Glomerular endothelial cell (primary cell): ENCODE measurements at regions not wholly inside any gene's neighbourhood (a gene's known extent, or its start where the extent isn't known, plus 50 kb on each side); places are given as distances from the start of the nearest gene placed in this dataset.

Experiments used
- DNase-seq: peaks from one replicate; pipeline ENCODE4 v3.0.0-alpha.2; 2011; ENCODE audit warnings: low read depth, low spot score; ENCODE audit errors: extremely low read depth

DNA sequence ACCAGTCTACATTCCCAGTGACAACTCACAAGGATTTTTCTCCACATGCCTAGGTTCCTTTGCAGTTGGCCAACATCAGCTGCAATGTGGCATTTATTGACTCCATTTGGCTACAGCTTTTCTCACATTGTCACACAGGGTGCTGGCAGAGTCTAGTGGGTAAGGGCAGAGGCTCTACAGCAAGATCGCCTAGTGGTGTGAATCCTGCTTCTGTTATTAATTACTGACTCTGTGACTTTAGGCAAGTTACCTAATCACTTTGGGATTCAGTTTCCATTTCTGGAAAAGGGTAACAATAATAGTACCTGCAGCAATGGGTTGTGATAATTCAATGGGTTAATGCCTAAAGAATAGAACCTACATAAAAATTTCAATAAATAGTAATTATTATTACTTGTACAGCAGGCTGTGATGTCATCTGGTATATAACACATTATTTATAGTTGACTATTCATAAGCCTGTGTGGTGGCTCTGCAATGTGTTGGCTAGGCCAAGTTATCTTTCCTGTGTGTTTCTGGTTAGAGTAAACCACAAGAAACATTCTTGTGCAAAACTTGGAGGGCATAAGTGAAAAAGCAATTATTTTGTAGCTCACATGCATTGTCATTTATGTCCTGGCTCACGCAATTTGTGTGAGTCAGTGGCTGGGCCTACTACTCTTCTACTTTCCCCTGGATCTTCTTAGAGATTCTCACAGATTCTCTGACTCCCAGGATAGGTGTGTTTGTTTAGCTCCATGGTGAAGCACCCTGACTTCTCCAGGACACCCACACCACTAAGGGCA lies 59.5 kb downstream of the PTGS2 start:
- no peak for DNase-seq

DNA sequence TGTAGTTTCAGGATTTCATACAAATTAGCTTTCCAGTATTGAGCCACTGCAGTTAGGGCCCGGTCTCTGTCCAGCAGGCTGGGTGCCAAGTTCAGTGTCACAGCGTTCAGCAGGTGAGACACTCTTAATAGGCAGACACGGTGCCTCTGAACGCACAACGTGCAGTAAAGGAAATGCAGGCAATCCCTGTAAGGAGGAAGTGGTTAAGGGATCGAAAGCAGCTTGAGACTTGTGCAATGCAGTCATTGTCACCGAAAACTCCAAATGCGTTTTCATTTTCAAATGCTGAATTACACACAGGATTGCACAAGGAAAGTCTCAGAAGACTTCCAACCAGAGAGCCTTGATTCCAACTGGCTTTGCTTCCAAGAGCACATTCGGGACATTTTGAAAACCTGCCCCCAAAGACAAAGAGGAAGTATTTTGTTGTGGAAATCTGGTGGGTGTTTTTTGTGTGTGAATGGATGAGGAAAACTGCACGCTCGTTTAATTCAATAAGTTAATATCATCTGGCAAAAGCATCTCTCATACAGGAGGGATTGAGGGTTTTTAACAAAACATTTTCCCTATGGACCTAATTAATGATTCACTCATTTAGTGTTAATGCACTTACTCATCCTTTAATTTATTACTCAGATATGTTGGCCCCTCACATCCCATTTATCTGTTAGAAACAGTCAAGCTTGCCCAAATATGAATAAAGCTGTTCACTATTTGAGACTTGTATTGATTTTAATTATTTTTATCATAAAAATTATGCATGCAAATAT lies 61.6 kb downstream of the PTGS2 start:
- no peak for DNase-seq

DNA sequence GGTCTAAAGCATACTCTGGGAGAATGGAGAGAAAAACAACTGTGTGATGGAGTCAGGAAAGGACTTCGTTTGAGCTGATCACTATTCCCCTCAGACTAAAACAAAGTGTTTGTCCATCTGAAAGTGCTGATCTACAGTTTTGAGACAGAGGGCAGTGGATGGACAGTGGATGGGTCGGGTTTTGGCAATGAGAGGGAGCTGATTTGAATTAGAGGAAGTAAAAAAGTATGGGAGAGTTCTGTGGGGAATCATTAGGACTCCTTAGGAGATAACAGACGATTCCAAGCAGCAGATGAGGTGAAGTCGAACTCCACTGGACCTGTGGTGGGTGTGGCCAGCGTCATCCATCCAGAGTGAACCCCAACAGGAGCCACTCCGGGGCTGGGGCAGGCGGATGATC lies 62.3 kb downstream of the PTGS2 start:
- DNase-seq: no peak

DNA sequence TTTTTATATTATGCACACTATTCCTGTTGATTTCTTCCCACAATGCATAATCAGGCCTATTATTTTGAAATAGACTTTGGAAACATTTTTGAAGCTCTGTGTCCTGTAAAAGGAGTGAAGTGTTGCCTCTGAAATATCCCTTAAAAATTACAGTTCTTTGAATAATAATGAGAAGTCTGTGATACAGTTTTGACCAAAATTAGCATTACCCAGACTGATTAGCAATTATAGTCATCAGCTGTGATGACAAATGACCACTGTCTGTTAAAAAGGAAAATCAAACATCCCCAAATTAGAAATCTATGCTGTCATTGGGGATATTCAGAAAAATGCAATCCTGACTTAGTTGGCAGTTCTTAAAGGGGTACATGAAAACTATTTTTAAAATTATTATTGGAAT lies 63.7 kb downstream of the PTGS2 start:
- DNase-seq: no peak

DNA sequence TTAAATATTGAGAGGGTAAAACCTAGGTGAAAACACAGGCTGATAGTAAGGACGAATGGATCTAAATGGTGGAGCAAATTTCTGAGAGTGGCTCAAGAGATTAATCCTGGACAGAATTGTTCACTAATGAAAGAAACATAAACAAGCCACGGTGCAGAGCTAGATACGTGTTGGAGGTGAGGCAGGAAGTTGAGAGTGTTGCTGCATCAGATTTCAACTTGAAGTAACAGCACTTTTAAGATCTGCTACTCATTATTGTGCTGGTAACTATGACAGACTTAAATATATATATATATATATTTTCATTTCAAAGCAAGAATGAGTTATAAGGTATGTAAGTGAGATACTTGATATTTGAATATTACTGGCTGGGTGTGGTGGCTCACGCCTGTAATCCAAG lies 64.9 kb downstream of the PTGS2 start:
- no peak for DNase-seq

DNA sequence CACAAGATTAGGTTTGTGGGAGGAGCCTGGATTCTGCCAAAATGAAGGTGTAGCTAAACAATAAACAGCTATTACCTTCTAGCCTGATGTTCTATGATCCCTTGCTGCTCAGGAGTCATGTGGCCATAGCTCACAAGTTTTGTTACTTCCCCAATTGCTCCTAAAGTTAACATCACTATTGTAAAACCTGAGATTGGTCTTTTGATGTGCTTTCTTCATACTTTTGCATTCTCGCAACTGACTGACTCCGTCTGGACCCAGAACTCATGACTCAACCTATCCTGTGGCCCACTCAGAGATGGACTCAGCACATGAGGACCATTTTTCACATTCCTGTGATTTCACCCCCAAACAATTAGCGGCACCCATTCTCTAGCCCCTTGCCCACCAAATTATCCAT lies 69.1 kb downstream of the PTGS2 start:
- no peak for DNase-seq

DNA sequence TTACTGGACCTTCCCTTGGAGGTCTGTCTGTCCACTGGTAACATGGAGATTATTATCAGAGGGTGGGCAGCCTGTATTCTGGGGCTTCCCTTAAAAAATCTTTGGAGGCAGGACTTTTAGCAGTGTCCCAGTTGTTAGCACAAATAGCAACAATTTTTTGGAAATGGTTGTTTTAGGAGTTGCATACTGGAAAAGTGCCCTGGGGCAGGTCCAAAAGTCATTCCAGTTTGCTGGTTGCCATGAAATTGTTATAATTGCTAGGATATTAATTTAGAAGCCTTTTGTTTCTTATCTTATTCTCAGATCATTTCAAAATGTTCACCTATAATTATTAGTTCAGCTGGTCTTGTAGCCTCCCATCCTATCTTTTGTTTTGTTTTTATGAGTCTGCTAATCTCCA lies 71.0 kb downstream of the PTGS2 start:
- DNase-seq: no peak

DNA sequence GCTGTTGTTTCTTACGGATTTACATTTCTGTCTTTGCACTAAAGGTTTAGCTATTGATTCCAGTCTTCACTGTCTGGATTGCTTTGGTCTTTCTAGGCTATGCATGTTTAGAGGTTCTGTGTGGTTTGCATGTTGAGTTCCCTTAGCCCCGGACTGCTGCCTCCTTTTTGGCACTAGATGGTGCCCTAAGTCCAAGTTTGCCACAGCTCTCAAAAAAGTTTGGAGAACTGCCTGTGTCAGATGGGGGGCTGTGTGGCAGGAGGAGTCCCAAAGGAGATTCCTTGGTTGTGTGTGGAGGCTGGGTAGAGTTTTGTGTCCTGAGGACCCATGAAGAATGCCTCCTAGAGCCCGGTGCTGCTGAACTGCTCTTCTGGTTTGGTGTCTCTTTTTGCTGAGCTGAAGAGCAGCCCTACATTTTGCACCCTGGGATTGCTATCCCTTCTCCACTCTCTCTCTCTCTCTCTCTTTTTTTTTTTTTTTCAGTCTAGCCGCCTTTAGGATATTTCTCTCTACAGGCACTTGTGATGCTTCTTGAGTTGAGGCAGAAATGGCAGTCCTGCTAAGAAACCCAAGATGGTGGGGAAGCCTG lies 74.4 kb downstream of the PTGS2 start:
- DNase-seq: no peak

DNA sequence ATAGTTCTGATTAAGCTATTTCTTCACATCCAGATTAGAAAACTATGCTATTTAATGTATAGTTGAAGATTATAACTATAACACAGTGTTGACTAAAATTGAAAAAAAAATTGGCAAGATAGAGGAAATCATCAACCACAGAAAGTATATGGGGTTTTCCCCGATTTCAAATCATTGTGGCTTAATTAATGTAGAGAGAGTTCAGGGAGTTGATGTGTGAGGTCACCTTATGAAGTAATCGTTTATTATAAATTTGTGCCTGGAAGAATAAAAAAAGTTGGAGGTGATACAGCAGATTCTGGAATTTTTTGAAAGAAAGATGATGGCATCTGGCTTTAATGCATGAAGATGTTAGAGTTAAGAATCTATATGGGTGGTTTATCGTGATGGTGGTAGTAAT lies 84.3 kb downstream of the PTGS2 start:
- DNase-seq: no peak

DNA sequence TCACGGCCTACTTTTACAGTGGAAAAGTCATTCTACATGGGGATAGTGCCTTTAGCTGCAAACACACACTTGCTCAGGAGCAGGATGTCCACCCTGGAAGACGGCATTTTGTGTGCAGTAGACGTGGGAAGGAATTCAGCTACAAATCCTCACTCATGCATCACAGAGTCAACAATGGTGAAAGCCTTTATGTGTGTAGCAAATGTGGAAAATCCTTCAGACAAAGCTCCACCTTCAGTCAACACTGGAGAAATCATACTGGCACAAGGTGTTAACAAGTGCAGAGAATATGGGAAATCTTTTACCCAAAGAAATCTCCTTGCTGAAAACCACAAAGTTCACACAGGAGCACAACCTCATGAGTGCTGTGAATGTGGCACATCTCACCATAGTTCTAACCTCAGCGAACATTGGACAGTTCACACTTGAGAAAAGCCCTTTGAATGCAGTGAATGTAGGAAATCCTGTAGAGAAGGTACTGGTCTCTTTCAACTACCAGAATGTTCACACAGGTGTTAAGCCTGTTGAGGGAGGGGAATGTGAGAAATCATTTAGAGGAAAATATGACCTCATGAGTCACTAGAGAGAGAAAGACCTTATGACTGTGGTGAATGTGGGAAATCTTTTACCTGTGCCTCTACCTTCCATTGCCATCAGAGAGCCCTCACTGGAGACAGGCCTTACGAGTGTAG lies 101.8 kb downstream of the PTGS2 start:
- DNase-seq: no peak

DNA sequence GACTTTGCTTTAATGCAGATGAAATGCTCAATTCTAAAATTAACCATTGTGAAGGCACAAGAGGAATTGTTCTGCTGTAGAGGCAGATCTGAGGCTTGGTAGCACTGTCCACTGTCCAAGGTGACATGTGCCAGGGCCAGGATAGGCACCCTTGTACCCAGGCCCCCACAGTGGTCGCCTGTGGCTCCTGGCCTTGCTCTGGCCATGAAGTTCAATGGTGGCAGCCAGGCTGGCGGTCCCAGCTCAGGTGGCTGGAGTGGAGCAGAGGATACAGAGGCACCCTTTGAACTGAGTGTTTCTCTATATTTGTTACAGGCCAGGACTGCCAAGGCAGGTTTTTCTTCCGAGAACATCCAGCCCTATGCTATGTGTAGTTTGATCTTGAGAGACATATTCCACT lies 102.6 kb downstream of the PTGS2 start:
- DNase-seq: no peak

DNA sequence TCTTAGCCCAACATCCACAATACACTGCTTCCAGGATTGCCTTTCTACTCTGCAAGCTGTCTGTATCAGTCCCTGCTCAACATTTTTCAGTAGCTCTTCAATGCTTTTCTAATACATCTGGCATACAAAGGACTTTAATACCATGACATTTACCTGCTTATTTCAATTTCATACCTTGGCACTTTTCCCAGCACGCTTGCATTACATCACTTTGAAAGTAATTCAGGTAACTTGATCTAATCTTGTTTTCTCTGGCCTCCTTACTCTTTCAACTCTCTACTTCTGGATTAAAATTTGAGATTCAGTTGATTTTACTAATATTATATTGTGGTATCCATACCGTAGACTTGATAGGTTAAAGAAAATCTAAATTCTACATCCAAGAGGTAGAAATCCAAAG lies 103.0 kb downstream of the PTGS2 start:
- no peak for DNase-seq

DNA sequence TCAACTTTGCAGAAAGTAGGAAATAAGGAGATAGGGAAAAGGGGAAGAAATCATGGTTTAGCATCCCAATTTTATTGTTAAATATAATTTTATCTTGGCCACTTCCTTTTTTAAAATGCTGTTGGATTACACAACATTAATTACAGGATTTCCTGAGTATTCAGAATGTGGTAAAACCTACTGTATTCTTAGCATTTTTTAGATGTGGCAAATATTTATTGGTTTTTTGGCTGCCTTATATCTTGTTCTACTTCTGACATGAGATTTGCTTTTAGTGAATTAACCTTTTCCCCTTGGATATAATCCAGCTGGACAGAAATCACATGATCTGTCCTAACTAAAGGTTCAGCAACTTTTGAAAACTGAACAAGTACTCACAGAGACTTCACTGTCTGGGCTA lies 104.9 kb downstream of the PTGS2 start:
- peak; percentile 25 for DNase-seq

DNA sequence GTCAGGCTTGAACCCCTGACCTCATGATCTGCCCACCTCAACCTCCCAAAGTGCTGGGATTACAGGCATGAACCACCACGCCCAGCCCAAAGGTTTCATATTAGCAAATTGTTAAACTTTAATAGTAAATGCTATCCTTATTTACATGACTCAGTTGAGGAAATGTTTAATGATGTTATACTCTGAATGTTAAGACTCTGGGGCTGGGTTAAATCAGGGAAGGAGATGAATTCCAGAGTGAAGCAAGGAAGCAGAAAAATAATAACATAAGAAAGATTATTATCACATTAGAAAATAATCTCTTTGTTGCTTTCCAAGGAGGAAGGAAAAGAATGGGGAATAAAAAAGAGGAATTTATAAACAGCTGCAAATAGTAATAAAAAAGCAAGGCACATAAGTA lies 105.3 kb downstream of the PTGS2 start:
- DNase-seq: no peak

DNA sequence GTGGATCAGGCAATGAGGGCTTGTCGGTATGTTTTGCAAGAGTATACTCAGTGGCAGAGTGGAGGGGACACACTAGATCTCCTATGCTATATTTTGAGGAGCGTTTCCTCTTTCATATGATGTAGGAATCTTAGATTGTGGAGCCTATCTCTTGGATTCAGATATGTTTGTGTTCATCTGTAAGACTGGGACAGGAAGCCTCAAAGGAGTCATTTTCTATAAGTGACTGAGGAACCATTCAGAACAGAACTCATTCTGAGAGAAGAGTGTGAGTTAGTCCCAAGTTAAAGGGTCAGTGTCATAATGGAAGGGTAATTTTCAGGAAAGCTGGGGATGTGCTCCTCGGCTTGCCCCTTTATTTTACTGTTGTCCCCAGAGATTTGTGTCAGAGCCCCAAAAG lies 107.7 kb downstream of the PTGS2 start:
- no peak for DNase-seq

DNA sequence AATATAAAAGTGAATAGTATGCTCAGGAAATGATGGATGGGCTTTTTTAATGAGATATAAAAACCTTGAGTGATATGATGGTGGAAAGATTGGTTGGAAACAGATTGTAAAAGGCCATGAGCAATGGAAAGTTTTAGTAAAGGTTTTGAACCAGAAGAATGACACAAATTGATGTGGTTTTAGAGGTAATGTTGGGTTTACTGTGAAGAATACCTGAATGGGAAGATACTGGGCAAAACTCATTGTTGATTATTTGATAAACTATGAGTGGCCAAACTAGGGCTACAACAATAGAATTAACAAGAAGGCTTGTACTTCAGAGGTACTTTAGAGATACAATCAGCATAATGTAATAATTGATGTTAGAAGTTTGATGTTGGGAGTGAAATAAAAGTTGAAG lies 108.5 kb downstream of the PTGS2 start:
- DNase-seq: no peak

DNA sequence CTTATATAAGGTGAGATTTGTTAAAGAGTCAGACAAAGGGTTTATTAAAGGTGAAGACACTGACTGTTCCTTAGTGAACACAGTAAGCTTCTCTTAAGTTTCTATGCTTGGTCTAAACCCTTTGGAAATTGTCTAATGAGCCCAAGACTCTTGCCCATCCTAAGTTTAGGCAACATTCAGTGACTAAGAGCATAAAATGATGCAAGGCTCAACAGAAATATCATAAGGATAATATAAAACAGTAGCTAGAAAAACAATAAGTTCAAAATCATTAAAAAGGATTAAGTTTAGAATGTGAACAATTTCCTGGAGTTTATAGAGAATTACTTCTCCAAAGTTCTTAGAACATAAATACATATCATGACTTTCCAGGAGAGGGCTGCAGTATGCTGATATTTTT lies 108.9 kb upstream of the PDC start:
- DNase-seq: no peak

DNA sequence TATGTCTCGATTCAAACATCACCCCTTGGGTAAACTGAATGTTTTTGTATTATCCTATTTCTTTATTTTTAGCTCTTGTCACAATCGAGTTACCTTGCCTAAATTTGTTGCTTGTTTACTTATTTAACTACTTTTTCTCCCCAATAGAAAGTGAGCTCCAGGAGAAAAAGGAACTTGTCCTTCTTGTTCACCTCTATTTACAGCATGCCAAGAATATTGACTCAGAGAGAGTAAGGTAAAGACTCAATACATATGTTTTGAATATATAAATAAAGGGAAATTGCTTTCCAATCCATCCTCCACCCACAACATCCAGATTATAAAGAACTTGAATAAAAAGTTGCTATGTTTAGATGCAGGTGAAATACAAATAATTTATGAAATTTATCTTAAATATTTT lies 107.3 kb upstream of the PDC start:
- no peak for DNase-seq

DNA sequence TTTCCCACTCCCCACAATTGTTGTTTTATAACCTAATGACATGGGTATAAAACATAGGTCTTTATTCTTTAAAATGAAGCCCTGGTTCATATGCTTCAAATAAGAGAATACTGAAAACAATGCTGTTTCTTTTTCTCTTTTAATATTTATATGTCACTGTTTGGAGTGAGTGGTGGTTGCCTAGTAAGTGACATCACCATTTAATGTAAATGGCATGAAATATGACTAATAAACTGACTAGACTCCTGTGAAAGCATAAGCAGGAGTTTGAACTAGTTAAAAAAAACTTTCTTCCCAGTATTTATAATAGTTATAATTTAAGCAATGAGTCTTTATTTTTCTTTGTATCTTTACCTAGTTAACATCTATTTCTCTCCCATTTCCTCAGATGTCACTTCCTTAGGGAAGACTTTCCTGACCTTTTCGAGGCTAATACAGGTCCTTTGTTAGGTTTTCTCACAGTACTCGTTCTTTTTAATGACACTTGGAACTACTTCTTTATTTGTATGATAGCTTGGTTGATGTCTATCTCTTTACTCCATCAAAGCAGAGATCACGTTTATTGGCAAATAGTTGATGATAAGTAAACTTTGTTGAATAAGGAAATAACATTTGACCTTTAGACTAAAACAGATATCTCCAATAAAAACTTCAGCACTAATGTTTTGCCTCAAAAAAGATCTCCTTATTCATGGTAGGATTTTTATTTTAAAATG lies 105.4 kb upstream of the PDC start:
- DNase-seq: no peak

DNA sequence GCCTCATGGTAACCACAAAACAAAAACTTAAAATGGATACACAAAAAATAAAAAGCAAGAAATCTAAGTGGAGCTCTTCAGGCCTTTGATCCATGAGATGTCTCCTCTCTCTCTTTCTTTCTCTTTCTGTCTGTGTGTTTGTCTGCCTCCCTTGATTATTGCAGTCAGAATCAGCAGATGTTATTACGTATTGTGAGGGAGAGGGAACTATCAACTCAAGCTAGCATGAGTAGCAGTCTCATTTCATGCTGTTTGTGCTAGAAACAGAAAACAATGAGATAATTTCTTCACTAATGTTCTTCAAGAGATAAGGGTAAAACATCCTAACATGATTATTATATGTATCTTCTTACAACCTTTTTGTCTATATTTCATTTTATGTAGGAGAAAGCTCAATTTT lies 103.7 kb upstream of the PDC start:
- DNase-seq: no peak

DNA sequence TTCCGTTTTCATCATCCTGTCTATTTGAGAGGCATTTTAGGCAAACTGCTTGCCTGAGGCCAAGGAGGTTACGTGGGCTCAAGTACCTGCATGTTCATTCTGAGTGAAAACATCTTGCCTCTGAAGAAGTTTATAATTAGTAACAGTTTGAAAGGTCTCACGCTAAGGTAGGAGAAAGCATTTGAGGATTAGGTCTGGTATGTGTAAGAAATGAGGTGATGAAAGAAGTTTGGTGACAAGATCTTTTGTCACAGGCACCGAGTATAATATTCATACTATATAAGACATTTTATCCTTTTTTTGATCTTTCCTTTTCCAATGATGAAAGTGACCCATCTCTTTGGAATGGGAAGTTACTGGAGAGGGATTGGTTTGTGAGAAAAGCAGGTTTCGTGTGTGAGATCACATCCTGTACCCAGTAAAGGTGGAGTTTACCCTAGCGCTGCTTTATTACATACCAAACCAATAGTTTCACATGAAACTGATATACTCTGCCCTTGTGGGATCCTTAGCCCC lies 98.7 kb upstream of the PDC start:
- no peak for DNase-seq
